Activated CD4-positive, alpha-beta memory T cell treated with anti-CD3 and anti-CD28 coated beads, Interleukin-2, amount 10 ng/mL, durations not matched to agents 7 days and 5 days (primary cell): ENCODE measurements at regions not wholly inside any gene's neighbourhood (a gene's known extent, or its start where the extent isn't known, plus 50 kb on each side); places are given as distances from the start of the nearest gene placed in this dataset.

Experiments
- CTCF ChIA-PET: fragments of 350-600 bp; sonication (Branson Sonifier 250); formaldehyde crosslinking; loops from one replicate; lab custom pipeline; 2021; ENCODE audit warnings: antibody characterized with exemption, inconsistent platforms; lab: Charles Lee
- POLR2A ChIA-PET: fragments of 350-600 bp; sonication (Branson Sonifier 250); formaldehyde crosslinking; loops from one replicate; lab custom pipeline; 2021; ENCODE audit warnings: antibody characterized with exemption; lab: Charles Lee
- DNase-seq: peaks from one replicate; pipeline ENCODE4 v3.0.0-alpha.2; 2020
- H3K27ac Mint-ChIP-seq: one replicate; pipeline ENCODE4 v1.8.0; 2021; ENCODE audit warnings: mild to moderate bottlenecking, mixed read lengths
- H3K27me3 Mint-ChIP-seq: one replicate; pipeline ENCODE4 v1.8.0; 2021; ENCODE audit warnings: mixed read lengths
- H3K36me3 Mint-ChIP-seq: one replicate; pipeline ENCODE4 v1.8.0; 2021; ENCODE audit warnings: low read depth, mixed read lengths
- H3K4me1 Mint-ChIP-seq: one replicate; pipeline ENCODE4 v1.8.0; 2021; ENCODE audit warnings: mixed read lengths
- H3K4me3 Mint-ChIP-seq: one replicate; pipeline ENCODE4 v1.8.0; 2021; ENCODE audit warnings: mild to moderate bottlenecking, mixed read lengths
- H3K9me3 Mint-ChIP-seq: one replicate; pipeline ENCODE4 v1.8.0; 2021; ENCODE audit warnings: mixed read lengths

GRCh38 chr14:54174457-54174856 is 217.8 kb upstream of the BMP4 start:
- Mint-ChIP-seq H3K9me3 (no peaks in the 10 kb centered on the region), H3K4me3 (no peak overlapping the region), H3K4me1 (no peaks in the 10 kb centered on the region), H3K27me3 (peaks cover 43% of the 10 kb centered on the region), H3K27ac (no peak overlapping the region), H3K36me3 (no peaks in the 10 kb centered on the region)
- ChIA-PET CTCF (interaction anchor here (1.0 to 1.6 kb wide), 7 partner anchors 8 to 707 kb away, joined by 3 to 6 read pairs (median 4); no protein-coding TSS in a partner anchor), POLR2A (no interaction called here)
- DNase-seq = no peak

DNA sequence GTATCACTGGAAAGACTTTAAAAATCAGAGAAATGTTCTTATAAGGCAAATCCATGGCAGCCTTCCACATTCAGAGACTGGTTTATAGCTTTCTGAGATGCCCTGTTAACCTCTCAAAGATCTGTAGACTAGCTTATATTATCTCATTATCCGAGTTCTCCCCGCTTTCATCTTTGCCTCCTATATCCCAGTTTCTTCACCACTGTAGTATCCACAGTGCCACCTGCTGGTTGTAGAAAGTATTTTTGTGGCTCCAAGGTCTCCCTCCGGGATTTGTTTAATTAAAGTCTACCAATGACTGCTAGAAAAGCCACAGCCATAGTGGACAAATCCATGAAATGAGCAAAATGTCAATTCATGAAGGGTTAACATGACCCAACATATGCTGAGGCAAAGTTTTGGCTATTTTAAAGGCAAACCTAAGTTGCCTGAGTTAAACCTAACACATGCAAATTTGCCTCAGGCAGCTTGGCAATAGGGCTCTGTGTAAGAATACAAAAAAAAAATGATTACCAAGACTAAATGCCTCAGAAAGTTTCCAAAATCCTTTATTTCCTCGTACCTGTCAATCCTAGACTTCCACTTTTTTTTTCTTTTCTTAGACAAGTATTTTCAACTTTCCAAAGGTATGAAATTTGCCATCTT is 218.8 kb upstream of the BMP4 start:
- no peaks in the 10 kb centered on the region for H3K9me3 Mint-ChIP-seq
- no peak overlapping the region for H3K4me3 Mint-ChIP-seq
- peak; percentile 45 for DNase-seq
- no peaks in the 10 kb centered on the region for H3K36me3 Mint-ChIP-seq
- no peak overlapping the region for H3K27ac Mint-ChIP-seq
- no peaks in the 10 kb centered on the region for H3K4me1 Mint-ChIP-seq
- CTCF ChIA-PET = interaction anchor here (0.9 to 1.6 kb wide), 9 partner anchors 9 to 708 kb away, joined by 3 to 6 read pairs (median 3); no protein-coding TSS in a partner anchor
- peaks cover 43% of the 10 kb centered on the region for H3K27me3 Mint-ChIP-seq
- POLR2A ChIA-PET = no interaction called here

DNA sequence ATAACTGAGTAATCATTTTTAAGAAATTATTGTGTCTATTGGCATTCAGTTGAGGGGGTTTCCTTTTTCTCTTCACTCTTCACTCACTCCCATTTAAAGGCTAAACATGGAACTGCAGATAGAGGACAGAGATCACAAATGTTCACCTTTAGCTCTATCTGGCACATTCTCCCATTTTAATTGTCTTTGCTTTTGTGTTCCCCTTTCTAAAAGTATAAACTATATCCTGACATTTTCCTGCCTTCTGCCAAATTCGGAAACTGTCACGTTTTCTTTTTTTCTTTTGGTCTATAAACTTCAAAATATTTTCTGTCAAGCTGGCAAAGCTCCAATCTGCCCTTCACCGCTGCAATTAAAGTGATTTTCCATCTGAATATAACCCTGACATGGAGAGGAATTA is 219.8 kb upstream of the CDKN3 start:
- ChIA-PET CTCF (interaction anchor here (1.2 kb wide), 1 partner anchor 17 kb away, joined by 3 read pairs; no protein-coding TSS in a partner anchor), POLR2A (no interaction called here)
- no peaks in the 10 kb centered on the region for H3K4me1 Mint-ChIP-seq
- peaks cover 42% of the 10 kb centered on the region for H3K27me3 Mint-ChIP-seq
- no peak overlapping the region for H3K4me3 Mint-ChIP-seq
- no peak overlapping the region for H3K27ac Mint-ChIP-seq
- H3K36me3 Mint-ChIP-seq = no peaks in the 10 kb centered on the region
- no peaks in the 10 kb centered on the region for H3K9me3 Mint-ChIP-seq
- no peak for DNase-seq

GRCh38 chr14:54177641-54178621 is 218.9 kb upstream of the CDKN3 start:
- ChIA-PET CTCF (no interaction called here), POLR2A (no interaction called here)
- Mint-ChIP-seq H3K27me3 (peaks cover 38% of the 10 kb centered on the region), H3K36me3 (no peaks in the 10 kb centered on the region), H3K27ac (no peak overlapping the region), H3K4me3 (no peak overlapping the region), H3K4me1 (peaks cover 2% of the 10 kb centered on the region), H3K9me3 (no peaks in the 10 kb centered on the region)
- no peak for DNase-seq

- CTCF ChIA-PET = no interaction called here
These were observed 214.3 kb upstream of the CDKN3 start for GRCh38 chr14:54182419-54183045.

DNA sequence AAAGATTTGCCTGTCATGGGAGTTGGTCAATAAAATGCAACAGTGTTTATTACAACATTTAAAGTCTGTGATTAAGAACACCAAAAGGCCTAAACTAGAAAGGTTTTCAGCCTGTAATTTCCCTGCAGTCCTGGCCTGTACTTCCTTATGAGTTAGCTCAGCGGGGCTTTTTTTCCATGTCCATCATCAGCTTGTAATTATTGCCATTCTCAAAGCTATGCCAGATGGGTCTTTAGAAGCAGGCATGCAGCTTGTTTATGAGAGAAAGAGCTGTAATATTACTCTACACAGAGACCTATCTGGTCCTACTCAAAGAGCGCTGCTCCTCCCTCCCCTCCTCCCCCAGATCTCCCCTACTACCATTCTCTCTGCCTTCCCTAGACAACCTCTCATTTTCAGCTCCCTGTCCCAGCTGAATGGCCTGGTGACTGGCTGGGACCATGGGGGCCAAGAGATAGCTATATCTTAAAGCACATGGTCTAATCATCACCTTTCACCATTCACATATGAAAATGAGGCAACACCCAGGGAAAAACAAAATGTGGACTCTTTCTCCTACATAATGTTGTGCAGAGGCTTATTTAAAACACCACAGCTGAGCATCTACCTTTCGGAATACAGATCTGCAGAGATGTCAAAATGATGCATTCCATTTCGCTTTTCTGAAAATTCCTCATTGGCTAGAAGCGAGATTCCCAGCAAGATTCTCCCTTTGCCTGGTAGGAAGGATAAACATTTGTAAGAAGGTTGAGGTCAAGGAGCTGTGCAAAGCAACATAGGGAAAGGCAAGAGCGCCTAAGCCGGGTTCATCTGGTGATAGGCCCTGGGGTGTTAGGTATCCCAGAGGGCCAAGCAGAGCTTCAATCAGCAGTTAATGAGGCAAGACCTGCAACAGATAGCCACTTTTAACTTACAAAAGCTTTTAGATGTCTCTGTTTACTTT is 209.7 kb upstream of the CDKN3 start:
- no peak for DNase-seq
- ChIA-PET POLR2A (no interaction called here), CTCF (no interaction called here)
- peaks cover 7% of the 10 kb centered on the region for H3K4me1 Mint-ChIP-seq
- no peak overlapping the region for H3K4me3 Mint-ChIP-seq
- peaks cover 5% of the 10 kb centered on the region for H3K27me3 Mint-ChIP-seq
- H3K9me3 Mint-ChIP-seq = no peaks in the 10 kb centered on the region
- H3K36me3 Mint-ChIP-seq = no peaks in the 10 kb centered on the region
- H3K27ac Mint-ChIP-seq = no peak overlapping the region

More at GRCh38 chr14:54182419-54183045, 214.3 kb upstream of the CDKN3 start:
- POLR2A ChIA-PET = no interaction called here
- peaks cover 2% of the 10 kb centered on the region for H3K4me1 Mint-ChIP-seq
- H3K4me3 Mint-ChIP-seq = no peak overlapping the region
- H3K36me3 Mint-ChIP-seq = no peaks in the 10 kb centered on the region
- H3K9me3 Mint-ChIP-seq = no peaks in the 10 kb centered on the region
- peaks cover 28% of the 10 kb centered on the region for H3K27me3 Mint-ChIP-seq
- H3K27ac Mint-ChIP-seq = no peak overlapping the region
- no peak for DNase-seq

- Mint-ChIP-seq H3K27me3 (peaks cover 3% of the 10 kb centered on the region), H3K4me1 (peaks cover 5% of the 10 kb centered on the region)
- POLR2A ChIA-PET = no interaction called here
These were observed 208.6 kb upstream of the CDKN3 start for GRCh38 chr14:54188064-54188666.

GRCh38 chr14:54189333-54189732 is 207.5 kb upstream of the CDKN3 start:
- POLR2A ChIA-PET = no interaction called here
- CTCF ChIA-PET = no interaction called here

More at GRCh38 chr14:54188064-54188666, 208.6 kb upstream of the CDKN3 start:
- Mint-ChIP-seq H3K36me3 (no peaks in the 10 kb centered on the region), H3K9me3 (no peaks in the 10 kb centered on the region), H3K4me3 (no peak overlapping the region), H3K27ac (no peak overlapping the region)
- DNase-seq = no peak
- CTCF ChIA-PET = no interaction called here

GRCh38 chr14:54189748-54190354 is 207.0 kb upstream of the CDKN3 start:
- H3K27ac Mint-ChIP-seq = no peak overlapping the region
- no peaks in the 10 kb centered on the region for H3K36me3 Mint-ChIP-seq
- no peak overlapping the region for H3K4me3 Mint-ChIP-seq
- peaks cover 5% of the 10 kb centered on the region for H3K4me1 Mint-ChIP-seq
- H3K9me3 Mint-ChIP-seq = no peaks in the 10 kb centered on the region
- peaks cover 3% of the 10 kb centered on the region for H3K27me3 Mint-ChIP-seq
- CTCF ChIA-PET = no interaction called here
- POLR2A ChIA-PET = no interaction called here
- no peak for DNase-seq

More at GRCh38 chr14:54189333-54189732, 207.5 kb upstream of the CDKN3 start:
- DNase-seq = no peak
- Mint-ChIP-seq H3K27ac (no peak overlapping the region), H3K9me3 (no peaks in the 10 kb centered on the region), H3K36me3 (no peaks in the 10 kb centered on the region), H3K4me3 (no peak overlapping the region), H3K27me3 (peaks cover 3% of the 10 kb centered on the region), H3K4me1 (peaks cover 5% of the 10 kb centered on the region)

DNA sequence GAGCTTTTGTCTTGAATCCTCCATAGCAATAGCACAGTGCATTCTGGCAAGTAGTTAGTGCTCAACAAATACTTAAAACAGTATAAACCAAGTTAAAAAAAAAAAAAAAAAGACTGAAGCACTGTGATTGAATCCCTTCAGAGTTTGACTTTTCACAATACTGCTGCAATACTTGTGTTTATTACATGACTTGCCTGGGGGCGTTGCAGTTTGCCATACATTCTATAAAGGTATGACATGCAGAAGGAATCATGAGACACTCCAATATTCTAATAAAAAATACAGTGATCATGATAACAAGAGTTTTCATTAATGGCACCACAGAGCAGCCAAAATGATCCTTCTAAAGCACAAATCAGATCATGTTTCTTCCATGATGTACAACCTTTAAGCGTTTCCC is 205.0 kb upstream of the CDKN3 start:
- POLR2A ChIA-PET = no interaction called here
- no peak overlapping the region for H3K27ac Mint-ChIP-seq
- DNase-seq = no peak
- H3K9me3 Mint-ChIP-seq = no peaks in the 10 kb centered on the region
- CTCF ChIA-PET = no interaction called here
- H3K4me3 Mint-ChIP-seq = no peak overlapping the region
- H3K27me3 Mint-ChIP-seq = no peaks in the 10 kb centered on the region
- peaks cover 5% of the 10 kb centered on the region for H3K4me1 Mint-ChIP-seq
- H3K36me3 Mint-ChIP-seq = no peaks in the 10 kb centered on the region

DNA sequence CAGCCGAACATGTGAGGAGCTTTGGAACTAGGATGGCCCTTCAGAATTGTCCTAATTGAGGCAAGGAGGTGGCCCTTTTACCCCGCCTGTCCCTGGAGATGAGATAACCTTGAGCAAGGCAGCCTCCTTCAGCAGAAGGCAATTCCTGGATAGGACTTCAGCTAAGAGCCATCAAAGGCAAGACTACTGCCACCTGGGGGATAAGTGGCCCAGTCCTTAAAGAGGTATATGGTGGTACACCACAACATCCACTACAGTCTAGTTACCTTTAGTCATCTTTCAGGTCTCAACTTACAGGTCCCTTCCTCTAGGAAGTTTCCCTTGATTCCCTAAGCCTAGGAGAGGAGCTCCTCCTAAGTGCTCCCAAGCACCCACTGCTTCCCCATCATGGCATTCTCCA is 204.2 kb upstream of the CDKN3 start:
- no peak for DNase-seq
- Mint-ChIP-seq H3K27me3 (no peaks in the 10 kb centered on the region), H3K4me1 (peaks cover 5% of the 10 kb centered on the region), H3K9me3 (no peaks in the 10 kb centered on the region), H3K27ac (no peak overlapping the region), H3K36me3 (no peaks in the 10 kb centered on the region), H3K4me3 (no peak overlapping the region)
- CTCF ChIA-PET = no interaction called here
- POLR2A ChIA-PET = no interaction called here
